ENCODE measurements at regions not wholly inside any gene's neighbourhood (a gene's known extent, or its start where the extent isn't known, plus 50 kb on each side); places are given as distances from the start of the nearest gene placed in this dataset.

GRCh38 chr20:56796345-56796744 lies 167.2 kb downstream of the TFAP2C start:
- TF ChIP-seq CTCF (IDR thresholded peaks at IDR 0.05; ENCODE audit: low read depth, low read length), result no peak
- TF ChIP-seq EZH2phosphoT487 (IDR thresholded peaks at IDR 0.05; ENCODE audit: low read depth), result no peak
